ENCODE measurements at regions not wholly inside any gene's neighbourhood (a gene's known extent, or its start where the extent isn't known, plus 50 kb on each side); places are given as distances from the start of the nearest gene placed in this dataset.

- TF ChIP-seq CTCF (optimal IDR thresholded peaks at IDR 0.05 in 1 of 3, IDR thresholded peaks at IDR 0.05 in 1 of 3, conservative IDR thresholded peaks at IDR 0.05 in 1 of 3; ENCODE audit: extremely low read depth in 1 of 3, insufficient read depth in 2 of 3, low read length in 3 of 3) = no peak
- TF ChIP-seq EZH2 (IDR thresholded peaks at IDR 0.05; ENCODE audit: low read length) = no peak
These were observed 68.2 kb upstream of the ANO3 start for GRCh38 chr11:26263769-26264168.

Data from keratinocyte (primary cell).